Liver (tissue), 8 donors: ENCODE measurements at regions not wholly inside any gene's neighbourhood (a gene's known extent, or its start where the extent isn't known, plus 50 kb on each side); places are given as distances from the start of the nearest gene placed in this dataset.

ENCODE experiments used
- DNase-seq: peaks from one replicate; pipeline ENCODE4 v3.0.0-alpha.2; 2017; ENCODE audit warnings: low spot score
- H3K27ac ChIP-seq, 2 donors: one replicate each; pipeline ENCODE4 v1.7.0; 2013; ENCODE audit warnings: inconsistent platforms in 2 of 2, low read length in 2 of 2, control low read depth in 1 of 2, low read depth in 1 of 2, mild to moderate bottlenecking in 1 of 2
- H3K27me3 ChIP-seq, 4 donors: one replicate each; pipeline versions ENCODE4 v1.6.1 to v1.7.0; 2013; ENCODE audit warnings: low read length in 3 of 4, inconsistent platforms in 1 of 4, mild to moderate bottlenecking in 1 of 4, moderate library complexity in 1 of 4; ENCODE audit not compliant: control insufficient read depth in 4 of 4, insufficient read depth in 4 of 4
- H3K36me3 ChIP-seq, 4 donors: one replicate each; pipeline versions ENCODE4 v1.6.1 to v1.7.0; 2013; ENCODE audit warnings: low read length in 3 of 4, mild to moderate bottlenecking in 3 of 4, low read depth in 1 of 4, moderate library complexity in 1 of 4; ENCODE audit not compliant: control insufficient read depth in 4 of 4, insufficient read depth in 3 of 4
- H3K4me1 ChIP-seq, 4 donors: one replicate each; pipeline versions ENCODE4 v1.6.1 to v1.7.0; 2013; ENCODE audit warnings: low read length in 3 of 4, mild to moderate bottlenecking in 3 of 4, moderate library complexity in 1 of 4; ENCODE audit not compliant: control insufficient read depth in 4 of 4, insufficient read depth in 4 of 4
- H3K4me3 ChIP-seq, 3 donors: one replicate each; pipeline versions ENCODE4 v1.6.1 to v1.7.0; 2013; ENCODE audit warnings: low read length in 3 of 3, control low read depth in 1 of 3, low read depth in 1 of 3, mild to moderate bottlenecking in 1 of 3
- H3K9ac ChIP-seq, 2 donors: one replicate each; pipeline ENCODE4 v1.7.0; 2013; ENCODE audit warnings: low read length in 2 of 2, mild to moderate bottlenecking in 2 of 2, moderate library complexity in 2 of 2, control low read depth in 1 of 2, low read depth in 1 of 2
- H3K9me3 ChIP-seq, 4 donors: one replicate each; pipeline versions ENCODE4 v1.6.1 to v1.7.0; 2013; ENCODE audit warnings: low read length in 3 of 4; ENCODE audit not compliant: control insufficient read depth in 4 of 4
- ATF3 ChIP-seq: IDR thresholded peaks from 2 replicates; pipeline ENCODE4 v1.6.1; 2016; ENCODE audit warnings: antibody characterized with exemption
- EGR1 ChIP-seq, 2 donors: IDR thresholded peaks; 2 replicates each; pipeline ENCODE4 v1.6.1; 2016 to 2018; ENCODE audit warnings: antibody characterized with exemption in 2 of 2, low read depth in 2 of 2
- FOXA1 ChIP-seq: IDR thresholded peaks from 2 replicates; pipeline ENCODE4 v1.6.1; 2016; ENCODE audit warnings: antibody characterized with exemption
- FOXA2 ChIP-seq: IDR thresholded peaks from 2 replicates; pipeline ENCODE4 v1.6.1; 2016; ENCODE audit warnings: antibody characterized with exemption
- GABPA ChIP-seq, 2 donors: IDR thresholded peaks in 1 of 2; conservative IDR thresholded peaks in 1 of 2; 2 replicates each; pipeline ENCODE4 v1.6.1; 2016; ENCODE audit warnings: antibody characterized with exemption in 2 of 2, mild to moderate bottlenecking in 1 of 2, moderate library complexity in 1 of 2
- HNF4A ChIP-seq, 2 donors: conservative IDR thresholded peaks; 2 replicates each; pipeline ENCODE4 v1.6.1; 2016; ENCODE audit warnings: antibody characterized with exemption in 2 of 2, mild to moderate bottlenecking in 2 of 2
- HNF4G ChIP-seq: IDR thresholded peaks from 2 replicates; pipeline ENCODE4 v1.6.1; 2016; ENCODE audit warnings: antibody characterized with exemption
- JUND ChIP-seq, 2 donors: IDR thresholded peaks; 2 replicates each; pipeline ENCODE4 v1.6.1; 2016; ENCODE audit warnings: antibody characterized with exemption in 2 of 2
- NR2F2 ChIP-seq: IDR thresholded peaks from 2 replicates; pipeline ENCODE4 v1.6.1; 2016; ENCODE audit warnings: antibody characterized with exemption
- RAD21 ChIP-seq, 2 donors: IDR thresholded peaks; 2 replicates each; pipeline ENCODE4 v1.6.1; 2016; ENCODE audit warnings: antibody characterized with exemption in 2 of 2, mild to moderate bottlenecking in 2 of 2
- RXRA ChIP-seq, 2 donors: IDR thresholded peaks; 2 replicates each; pipeline ENCODE4 v1.6.1; 2017 to 2018; ENCODE audit warnings: antibody characterized with exemption in 2 of 2, mild to moderate bottlenecking in 1 of 2
- SP1 ChIP-seq: IDR thresholded peaks from 2 replicates; pipeline ENCODE4 v1.6.1; 2018; ENCODE audit warnings: antibody characterized with exemption, mild to moderate bottlenecking
- TAF1 ChIP-seq: conservative IDR thresholded peaks from 2 replicates; pipeline ENCODE4 v1.6.1; 2016; ENCODE audit warnings: antibody characterized with exemption, mild to moderate bottlenecking
- YY1 ChIP-seq: IDR thresholded peaks from 2 replicates; pipeline ENCODE4 v1.6.1; 2016; ENCODE audit warnings: antibody characterized with exemption, mild to moderate bottlenecking
- ZBTB33 ChIP-seq: IDR thresholded peaks from 2 replicates; pipeline ENCODE4 v1.6.1; 2016; ENCODE audit warnings: antibody characterized with exemption
- WGBS: extraction: QIAGEN DNeasy Blood & Tissue Kit; methylation state at CpG from one replicate; pipeline ENCODE4 v1.1.7; 2013; 5-methylcytosine and 5-hydroxymethylcytosine counted together
- TF ChIP-seq, protein P1 (sequence below): fragments of 150-350 bp; IDR thresholded peaks from 2 replicates; pipeline ENCODE4 v1.5.1; 2017; ENCODE audit warnings: improper control_type of control experiment, low read depth, low read length; ENCODE audit not compliant: missing input control
- TF ChIP-seq, protein P2 (sequence below): IDR thresholded peaks from 2 replicates; pipeline ENCODE4 v1.6.1; 2016; ENCODE audit warnings: antibody characterized with exemption, mild to moderate bottlenecking
- TF ChIP-seq, protein P3 (sequence below): IDR thresholded peaks from 2 replicates; pipeline ENCODE4 v1.6.1; 2016; ENCODE audit warnings: antibody characterized with exemption
- donor health status: healthy.
- donor health status: healthy.
- donor health status: healthy.
- donor health status: healthy.
- donor health status: healthy.

- Histone ChIP-seq H3K9me3 (no peaks in the 10 kb centered on the region), H3K27ac (no peak overlapping the region), H3K36me3 (no peaks in the 10 kb centered on the region), H3K4me1 (peaks cover 0 to 3% (median under 1%) of the 10 kb centered on the region in 4 donors), H3K4me3 (no peak overlapping the region), H3K9ac (no peak overlapping the region), H3K27me3 (no peaks in the 10 kb centered on the region)
- TF ChIP-seq FOXA2 (no peak), YY1 (no peak), HNF4G (no peak), ATF3 (no peak), FOXA1 (no peak), TAF1 (no peak), EGR1 (IDR thresholded peaks at IDR 0.05; ENCODE audit: low read depth in 2 of 2) (no peak), ZBTB33 (no peak), RAD21 (IDR thresholded peaks at IDR 0.05) (peak; percentile 88 to 89), HNF4A (conservative IDR thresholded peaks at IDR 0.05) (peak in 1 of 2 donors; percentile 22), SP1 (no peak), JUND (IDR thresholded peaks at IDR 0.05) (no peak), RXRA (IDR thresholded peaks at IDR 0.05) (peak; percentile 4 to 10), NR2F2 (no peak), GABPA (IDR thresholded peaks at IDR 0.05 in 1 of 2, conservative IDR thresholded peaks at IDR 0.05 in 1 of 2) (no peak)
- TF ChIP-seq, protein P1, sequence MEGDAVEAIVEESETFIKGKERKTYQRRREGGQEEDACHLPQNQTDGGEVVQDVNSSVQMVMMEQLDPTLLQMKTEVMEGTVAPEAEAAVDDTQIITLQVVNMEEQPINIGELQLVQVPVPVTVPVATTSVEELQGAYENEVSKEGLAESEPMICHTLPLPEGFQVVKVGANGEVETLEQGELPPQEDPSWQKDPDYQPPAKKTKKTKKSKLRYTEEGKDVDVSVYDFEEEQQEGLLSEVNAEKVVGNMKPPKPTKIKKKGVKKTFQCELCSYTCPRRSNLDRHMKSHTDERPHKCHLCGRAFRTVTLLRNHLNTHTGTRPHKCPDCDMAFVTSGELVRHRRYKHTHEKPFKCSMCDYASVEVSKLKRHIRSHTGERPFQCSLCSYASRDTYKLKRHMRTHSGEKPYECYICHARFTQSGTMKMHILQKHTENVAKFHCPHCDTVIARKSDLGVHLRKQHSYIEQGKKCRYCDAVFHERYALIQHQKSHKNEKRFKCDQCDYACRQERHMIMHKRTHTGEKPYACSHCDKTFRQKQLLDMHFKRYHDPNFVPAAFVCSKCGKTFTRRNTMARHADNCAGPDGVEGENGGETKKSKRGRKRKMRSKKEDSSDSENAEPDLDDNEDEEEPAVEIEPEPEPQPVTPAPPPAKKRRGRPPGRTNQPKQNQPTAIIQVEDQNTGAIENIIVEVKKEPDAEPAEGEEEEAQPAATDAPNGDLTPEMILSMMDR: peak; percentile 68
- TF ChIP-seq, protein P2, sequence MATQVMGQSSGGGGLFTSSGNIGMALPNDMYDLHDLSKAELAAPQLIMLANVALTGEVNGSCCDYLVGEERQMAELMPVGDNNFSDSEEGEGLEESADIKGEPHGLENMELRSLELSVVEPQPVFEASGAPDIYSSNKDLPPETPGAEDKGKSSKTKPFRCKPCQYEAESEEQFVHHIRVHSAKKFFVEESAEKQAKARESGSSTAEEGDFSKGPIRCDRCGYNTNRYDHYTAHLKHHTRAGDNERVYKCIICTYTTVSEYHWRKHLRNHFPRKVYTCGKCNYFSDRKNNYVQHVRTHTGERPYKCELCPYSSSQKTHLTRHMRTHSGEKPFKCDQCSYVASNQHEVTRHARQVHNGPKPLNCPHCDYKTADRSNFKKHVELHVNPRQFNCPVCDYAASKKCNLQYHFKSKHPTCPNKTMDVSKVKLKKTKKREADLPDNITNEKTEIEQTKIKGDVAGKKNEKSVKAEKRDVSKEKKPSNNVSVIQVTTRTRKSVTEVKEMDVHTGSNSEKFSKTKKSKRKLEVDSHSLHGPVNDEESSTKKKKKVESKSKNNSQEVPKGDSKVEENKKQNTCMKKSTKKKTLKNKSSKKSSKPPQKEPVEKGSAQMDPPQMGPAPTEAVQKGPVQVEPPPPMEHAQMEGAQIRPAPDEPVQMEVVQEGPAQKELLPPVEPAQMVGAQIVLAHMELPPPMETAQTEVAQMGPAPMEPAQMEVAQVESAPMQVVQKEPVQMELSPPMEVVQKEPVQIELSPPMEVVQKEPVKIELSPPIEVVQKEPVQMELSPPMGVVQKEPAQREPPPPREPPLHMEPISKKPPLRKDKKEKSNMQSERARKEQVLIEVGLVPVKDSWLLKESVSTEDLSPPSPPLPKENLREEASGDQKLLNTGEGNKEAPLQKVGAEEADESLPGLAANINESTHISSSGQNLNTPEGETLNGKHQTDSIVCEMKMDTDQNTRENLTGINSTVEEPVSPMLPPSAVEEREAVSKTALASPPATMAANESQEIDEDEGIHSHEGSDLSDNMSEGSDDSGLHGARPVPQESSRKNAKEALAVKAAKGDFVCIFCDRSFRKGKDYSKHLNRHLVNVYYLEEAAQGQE: no peak
- TF ChIP-seq, protein P3, sequence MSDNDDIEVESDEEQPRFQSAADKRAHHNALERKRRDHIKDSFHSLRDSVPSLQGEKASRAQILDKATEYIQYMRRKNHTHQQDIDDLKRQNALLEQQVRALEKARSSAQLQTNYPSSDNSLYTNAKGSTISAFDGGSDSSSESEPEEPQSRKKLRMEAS: no peak
- DNase-seq: no peak
- WGBS: 55% methylated on average over 3 of the region's 3 CpGs
Measured at GRCh38 chr21:15552914-15553494, 176.8 kb upstream of the USP25 start.
